IPS-18c (cell line): ENCODE measurements at regions not wholly inside any gene's neighbourhood (a gene's known extent, or its start where the extent isn't known, plus 50 kb on each side); places are given as distances from the start of the nearest gene placed in this dataset.
"Not testable (repeated sequence)": the region's sequence is repeated elsewhere in the genome, so short reads cannot be mapped to it uniquely, and the experiment has no call there.

Source experiments
- H3K4me3 ChIP-seq: 2 replicates; pipeline ENCODE4 v1.7.0; 2013; ENCODE audit warnings: low read depth, mild to moderate bottlenecking, low read length, moderate library complexity; ENCODE audit not compliant: insufficient read depth
- H3K9me3 ChIP-seq: one replicate; pipeline ENCODE4 v1.6.1; 2013; ENCODE audit warnings: mild to moderate bottlenecking, low read length, moderate library complexity; ENCODE audit not compliant: control insufficient read depth, insufficient read depth

DNA sequence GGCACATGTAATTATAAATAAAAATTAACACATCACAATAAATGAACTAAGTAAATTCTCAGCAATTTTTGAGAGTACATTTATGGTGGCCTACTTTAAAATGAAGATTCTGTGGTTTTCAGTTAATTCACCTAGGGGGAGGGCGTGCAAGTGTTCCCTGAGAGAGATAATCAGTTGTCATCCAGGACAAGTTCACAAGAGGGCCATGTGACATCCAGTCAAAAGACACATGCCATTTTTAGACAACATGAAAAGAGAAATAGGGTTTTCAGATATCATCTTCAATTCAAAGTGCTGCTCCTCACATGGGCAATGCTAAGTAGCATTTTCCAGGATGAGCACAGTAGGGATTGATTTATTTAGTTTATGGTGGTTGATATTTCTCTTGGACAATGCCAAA lies 393.7 kb downstream of the STK39 start:
- no peak overlapping the region for H3K4me3 ChIP-seq
- H3K9me3 ChIP-seq = no peaks in the 10 kb centered on the region

DNA sequence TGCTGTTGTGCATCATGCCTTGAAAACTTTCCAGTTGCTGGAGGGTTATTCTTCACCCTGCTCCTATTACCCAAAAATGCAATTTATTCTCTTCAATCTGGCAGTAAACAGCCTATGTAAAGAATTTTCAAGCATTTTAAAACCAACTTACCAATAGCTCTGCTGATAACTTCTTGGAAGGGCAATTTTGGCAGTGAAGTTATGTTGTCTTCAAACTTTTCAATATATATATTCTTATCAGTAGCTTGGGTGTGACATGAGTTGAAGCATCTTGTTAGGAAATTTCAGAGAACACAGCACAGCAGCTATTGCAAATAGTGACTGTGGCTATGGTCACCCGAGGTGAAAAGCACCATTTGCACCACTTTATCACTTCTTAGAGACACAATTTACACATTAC lies 395.5 kb downstream of the STK39 start:
- Histone ChIP-seq H3K9me3 (no peaks in the 10 kb centered on the region), H3K4me3 (no peak overlapping the region)

DNA sequence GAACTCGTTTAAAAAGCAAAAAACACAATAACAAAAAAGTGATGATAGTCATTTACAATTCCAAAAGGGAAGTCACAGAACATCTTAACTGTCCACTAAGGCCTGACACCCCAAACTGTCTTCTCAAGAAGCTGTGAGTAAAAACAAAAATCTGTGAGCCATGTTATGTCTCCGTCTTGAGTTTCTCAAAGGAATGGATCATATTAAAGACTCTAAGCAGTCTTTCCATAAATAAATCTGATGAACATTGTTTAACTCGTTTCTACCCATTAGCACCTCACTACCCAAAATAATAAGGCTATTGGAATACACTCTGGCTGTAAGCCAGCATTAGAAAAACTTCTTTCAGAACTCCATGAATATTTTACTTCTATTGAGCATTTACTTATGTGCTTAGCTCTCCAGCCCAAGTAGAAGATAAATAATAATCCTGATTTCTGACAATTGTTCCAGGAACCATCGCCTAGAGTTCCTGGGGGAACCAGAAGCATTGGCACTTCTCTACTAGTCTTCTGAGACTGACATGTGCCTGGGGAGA lies 396.0 kb downstream of the STK39 start:
- Histone ChIP-seq H3K4me3 (no peak overlapping the region), H3K9me3 (no peaks in the 10 kb centered on the region)

DNA sequence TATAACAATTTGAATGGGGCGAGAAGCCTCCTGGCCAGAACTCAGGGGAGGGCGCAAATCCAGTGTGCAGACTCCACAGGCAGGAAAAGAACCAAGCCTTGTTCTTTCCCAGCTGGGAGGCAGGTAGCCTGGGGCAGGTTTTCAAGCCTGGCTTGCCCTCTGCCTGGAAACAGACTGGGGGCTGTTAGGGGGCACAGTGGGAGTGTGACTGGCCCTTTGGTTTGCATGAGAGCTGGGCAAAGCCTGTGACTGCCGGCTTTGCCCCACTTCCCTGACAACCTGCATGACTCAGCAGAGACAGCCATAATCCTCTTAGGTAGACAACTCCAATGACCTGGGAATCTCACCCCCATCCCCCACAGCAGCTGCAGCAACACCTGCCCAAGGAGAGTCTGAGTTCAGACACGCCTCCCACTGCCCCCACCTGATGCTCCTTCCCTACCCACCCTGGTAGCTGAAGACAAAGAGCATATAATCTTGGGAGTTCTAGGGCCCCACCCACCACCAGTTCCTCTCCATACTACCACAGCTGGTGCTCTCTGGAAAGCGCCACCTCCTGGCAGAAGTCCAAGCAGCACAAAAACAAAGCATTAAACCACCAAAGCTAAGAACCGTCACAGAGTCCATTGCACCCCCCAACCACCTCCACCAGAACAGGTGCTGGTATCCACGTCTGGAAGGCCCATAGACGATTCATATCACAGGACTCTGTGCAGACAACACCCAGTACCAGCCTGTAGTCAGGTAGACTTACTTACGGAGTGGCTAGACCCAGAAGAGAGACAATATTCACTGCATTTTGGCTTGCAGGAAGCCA lies 402.5 kb downstream of the STK39 start:
- Histone ChIP-seq H3K4me3 (no peak overlapping the region), H3K9me3 (no peaks in the 10 kb centered on the region)

DNA sequence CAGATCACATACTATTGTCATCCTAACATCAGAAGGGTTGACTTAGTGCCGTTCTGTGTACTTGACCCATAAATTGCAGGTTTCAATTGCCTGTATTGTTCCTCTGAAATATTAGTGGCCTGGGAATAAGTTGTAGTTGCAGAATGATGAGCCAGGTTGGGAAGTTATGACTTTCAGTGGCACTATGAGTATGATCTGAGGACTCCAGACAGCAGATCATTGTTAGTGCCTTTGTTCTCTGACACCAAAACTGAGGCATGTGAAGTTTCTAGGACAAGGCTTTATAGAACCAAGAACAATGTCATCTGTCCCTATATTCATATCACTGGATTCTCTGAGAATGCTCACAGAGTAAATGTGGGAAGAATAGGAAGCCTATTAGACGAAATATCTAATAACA lies 403.7 kb downstream of the STK39 start:
- Histone ChIP-seq H3K9me3 (no peaks in the 10 kb centered on the region), H3K4me3 (no peak overlapping the region)

DNA sequence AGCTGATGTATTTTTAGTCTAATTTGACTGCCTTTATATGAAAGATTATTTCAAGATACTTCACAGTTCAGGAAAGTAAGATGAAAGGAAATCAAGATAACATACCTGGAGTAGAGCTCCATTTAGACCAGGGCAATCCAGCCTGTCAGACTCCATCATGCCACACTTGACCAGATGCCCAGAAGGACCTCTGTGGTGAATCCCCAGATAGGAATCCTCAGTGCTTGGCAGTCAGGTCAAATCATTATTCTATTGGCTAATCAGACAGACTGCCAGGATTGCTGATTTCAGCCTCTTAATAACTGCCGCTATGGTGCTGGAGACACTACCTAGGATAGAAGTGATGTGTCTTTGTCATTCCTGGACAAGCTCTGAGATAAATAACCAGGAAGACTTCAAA lies 404.2 kb downstream of the STK39 start:
- H3K4me3 ChIP-seq = no peak overlapping the region

DNA sequence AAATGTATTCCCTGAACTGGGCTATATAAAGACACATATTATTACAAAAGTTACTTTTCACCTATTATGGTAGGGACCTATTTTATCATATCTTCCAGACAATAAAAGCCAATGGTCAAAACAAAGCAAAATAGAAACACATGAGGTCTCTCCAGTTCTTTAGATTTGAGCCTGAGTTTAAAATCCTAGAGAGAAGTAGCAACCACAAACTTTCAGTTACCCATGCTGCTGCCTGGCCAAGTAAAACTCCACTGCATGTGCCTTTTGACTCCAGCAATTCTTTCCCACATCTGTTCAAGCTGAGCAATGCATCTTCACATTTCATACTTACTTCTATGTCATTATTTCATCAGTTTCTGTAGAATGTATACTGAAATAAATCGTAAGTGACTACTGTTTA lies 405.3 kb downstream of the STK39 start:
- H3K9me3 ChIP-seq = no peaks in the 10 kb centered on the region
- no peak overlapping the region for H3K4me3 ChIP-seq

More for the DNA sequence above, 404.2 kb downstream of the STK39 start:
- H3K9me3 ChIP-seq = no peaks in the 10 kb centered on the region

DNA sequence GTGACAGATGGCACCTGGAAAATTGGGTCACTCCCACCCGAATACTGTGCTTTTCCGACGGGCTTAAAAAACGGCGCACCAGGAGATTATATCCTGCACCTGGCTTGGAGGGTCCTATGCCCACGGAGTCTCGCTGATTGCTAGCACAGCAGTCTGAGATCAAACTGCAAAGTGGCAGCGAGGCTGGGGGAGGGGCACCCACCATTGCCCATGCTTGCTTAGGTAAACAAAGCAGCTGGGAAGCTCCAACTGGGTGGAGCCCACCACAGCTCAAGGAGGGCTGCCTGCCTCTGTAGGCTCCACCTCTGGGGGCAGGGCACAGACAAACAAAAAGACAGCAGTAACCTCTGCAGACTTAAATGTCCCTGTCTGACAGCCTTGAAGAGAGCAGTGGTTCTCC lies 412.1 kb downstream of the STK39 start:
- H3K4me3 ChIP-seq, H3K9me3 ChIP-seq: not testable (repeated sequence)

DNA sequence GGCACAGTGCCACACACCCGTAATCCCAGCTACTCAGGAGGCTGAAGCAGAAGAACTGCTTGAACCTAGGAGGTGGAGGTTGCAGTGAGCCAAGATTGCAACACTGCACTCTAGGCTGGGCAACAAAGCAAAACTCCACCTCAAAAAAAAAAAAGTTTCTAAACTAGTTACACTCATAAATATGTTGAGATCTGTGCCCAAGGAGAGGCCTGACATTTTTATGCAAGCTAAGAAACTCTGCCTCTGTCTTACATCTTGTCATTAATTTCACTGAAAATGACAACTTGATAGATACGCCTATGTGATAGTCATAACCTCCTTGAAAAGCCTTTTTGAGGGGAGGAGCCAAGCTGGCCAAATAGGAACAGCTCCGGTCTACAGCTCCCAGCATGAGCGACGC lies 412.7 kb downstream of the STK39 start:
- peaks cover 6% of the 10 kb centered on the region for H3K9me3 ChIP-seq
- no peak overlapping the region for H3K4me3 ChIP-seq

DNA sequence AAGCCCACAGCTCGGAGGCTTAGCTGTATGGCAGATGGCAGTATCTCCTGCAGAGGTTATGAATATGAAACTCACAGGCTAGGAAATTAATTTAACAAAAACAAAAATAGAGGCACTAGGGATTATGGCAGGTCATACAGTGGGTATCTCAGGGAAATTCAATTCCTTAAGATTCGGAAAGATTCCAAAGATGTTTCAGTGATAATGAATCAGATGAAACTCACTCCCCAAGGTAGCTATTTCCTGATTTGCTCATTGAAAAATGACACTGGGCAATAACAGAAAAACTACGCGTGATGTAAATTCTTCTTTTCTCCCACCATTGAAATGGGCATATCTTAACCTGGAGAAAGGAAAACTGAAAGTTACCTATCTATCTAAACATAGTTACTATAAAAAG lies 414.1 kb downstream of the STK39 start:
- Histone ChIP-seq H3K9me3 (peaks cover 6% of the 10 kb centered on the region), H3K4me3 (no peak overlapping the region)

DNA sequence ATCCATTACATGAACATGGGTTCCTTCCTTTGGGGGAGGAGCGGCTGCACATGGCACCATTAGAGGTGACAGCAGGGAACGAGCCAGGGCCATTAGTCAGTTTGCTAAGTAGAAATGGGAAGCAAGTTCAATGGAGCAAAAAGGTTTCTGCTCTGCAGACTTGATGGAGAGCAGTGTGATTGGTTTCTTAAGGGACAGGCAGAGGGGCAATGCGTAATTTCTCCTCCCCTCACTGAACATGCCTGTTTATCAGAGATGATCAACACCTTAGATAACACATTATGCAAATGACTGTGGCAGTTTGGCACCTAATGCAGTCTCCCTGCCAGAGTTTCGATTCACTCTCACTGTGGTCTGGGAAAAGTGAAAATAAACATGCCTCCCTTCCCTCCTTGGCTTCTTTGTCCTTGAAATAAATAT lies 414.5 kb downstream of the STK39 start:
- H3K4me3 ChIP-seq = no peak overlapping the region

DNA sequence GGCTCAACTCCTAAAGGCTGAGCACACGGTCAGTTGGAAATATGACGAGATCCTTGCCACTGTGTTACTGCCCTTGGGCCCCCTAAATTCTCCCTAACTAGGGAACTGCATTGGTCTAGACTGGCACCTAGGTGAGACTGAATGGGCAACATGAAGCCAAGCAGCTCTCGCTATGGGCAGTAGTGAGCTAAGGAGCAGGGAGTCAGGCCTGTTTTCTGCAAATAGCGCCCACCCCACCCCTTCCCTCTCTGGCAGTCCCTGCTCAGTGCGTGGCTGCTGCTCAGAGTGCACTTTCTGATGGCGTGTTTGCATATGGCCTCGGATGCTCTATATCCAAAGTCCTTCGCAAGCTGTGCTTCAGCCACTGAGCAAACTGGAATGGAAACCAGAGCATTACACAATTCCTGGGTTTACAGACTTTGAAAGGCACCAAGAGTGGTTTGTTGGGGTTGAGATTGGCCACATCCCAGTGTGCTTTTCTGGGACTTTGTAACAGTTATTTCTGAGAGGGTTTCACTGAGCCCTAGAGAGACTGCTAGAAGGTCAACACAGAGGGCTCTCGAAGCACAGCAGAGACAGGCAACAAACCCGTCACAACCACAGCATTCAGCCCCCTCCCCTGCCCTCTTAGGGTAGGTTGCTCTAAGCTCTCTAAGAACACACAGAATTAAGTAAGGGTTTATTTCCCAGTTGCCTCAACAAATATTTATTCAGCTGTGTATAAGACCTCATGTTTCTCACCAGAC lies 419.9 kb downstream of the STK39 start:
- H3K9me3 ChIP-seq = no peaks in the 10 kb centered on the region
- H3K4me3 ChIP-seq = no peak overlapping the region

More for the DNA sequence above, 414.5 kb downstream of the STK39 start:
- H3K9me3 ChIP-seq = peaks cover 6% of the 10 kb centered on the region

DNA sequence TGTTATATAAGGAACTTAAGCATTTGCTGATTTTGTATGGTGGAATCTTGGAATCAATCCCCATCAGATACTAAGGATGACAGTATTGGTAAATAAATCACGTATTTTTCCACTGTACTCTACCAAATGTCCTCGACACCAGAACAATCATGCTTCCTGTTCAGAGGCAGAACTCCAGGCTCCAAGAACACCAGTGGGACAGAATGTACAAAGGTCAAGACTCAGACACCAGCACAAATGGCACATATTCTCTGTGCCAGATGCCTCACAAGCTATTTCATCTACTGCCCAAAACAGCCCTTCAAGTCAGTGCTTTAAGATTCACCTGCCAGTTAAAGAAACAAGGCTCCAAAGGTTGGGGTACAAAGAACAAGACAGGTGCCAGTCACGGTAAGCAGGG lies 420.5 kb downstream of the STK39 start:
- no peaks in the 10 kb centered on the region for H3K9me3 ChIP-seq

DNA sequence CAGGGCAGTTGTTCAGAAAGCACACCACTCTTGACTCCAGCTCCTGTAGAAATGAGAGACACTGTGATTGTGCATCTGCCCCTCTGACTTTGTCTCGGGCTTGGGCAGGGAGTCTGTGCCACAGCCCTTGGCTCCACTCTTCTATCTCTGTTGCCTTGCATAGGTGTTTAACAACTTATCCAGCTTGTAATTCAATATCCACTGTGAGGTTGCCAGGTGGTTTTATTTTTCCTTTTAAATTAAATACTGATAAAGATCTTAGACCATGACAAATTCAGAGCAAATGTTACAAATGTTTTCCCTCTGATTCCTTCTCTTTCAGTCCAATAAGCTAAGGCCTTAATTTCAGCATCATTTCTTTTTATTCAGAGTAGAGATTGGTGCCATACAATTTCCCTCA lies 421.7 kb downstream of the STK39 start:
- Histone ChIP-seq H3K4me3 (no peak overlapping the region), H3K9me3 (no peaks in the 10 kb centered on the region)

More for the DNA sequence above, 420.5 kb downstream of the STK39 start:
- H3K4me3 ChIP-seq = no peak overlapping the region

DNA sequence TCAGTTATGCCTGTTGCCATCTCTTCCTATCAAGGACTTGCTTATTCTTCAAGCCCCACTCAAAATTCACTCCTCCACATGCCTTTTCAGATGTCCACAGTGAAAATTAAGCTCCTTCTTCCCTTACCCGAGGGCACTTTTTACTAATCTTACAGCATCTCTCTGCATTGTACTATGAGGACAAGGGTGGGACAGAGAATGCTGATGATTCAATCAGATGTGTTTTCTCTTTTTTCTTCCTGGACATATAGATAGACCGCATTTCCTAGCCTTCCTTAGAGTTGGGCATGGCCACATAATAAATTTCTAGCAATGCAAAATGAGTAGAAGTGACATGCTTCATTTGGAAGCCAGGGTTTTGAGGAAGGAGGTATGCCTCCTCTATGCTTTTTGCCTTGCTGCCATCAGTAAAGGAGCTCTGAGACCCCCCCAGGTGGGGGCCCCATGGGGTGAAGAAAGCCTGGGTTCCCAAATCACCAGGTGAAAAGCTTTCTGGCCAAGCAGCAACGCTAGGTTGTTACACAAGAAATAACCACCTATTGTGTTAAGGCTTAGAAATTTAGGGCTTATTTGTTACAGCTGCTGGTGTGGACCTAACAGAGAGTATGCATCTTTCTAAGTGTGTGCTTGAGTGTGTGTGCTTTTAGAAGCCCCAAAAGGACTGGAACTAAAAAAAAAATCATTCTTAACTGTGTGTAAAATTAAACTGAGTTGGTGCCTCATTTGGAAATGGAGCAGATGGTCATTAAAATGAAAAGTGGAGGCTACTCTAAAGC lies 424.5 kb downstream of the STK39 start:
- no peaks in the 10 kb centered on the region for H3K9me3 ChIP-seq

DNA sequence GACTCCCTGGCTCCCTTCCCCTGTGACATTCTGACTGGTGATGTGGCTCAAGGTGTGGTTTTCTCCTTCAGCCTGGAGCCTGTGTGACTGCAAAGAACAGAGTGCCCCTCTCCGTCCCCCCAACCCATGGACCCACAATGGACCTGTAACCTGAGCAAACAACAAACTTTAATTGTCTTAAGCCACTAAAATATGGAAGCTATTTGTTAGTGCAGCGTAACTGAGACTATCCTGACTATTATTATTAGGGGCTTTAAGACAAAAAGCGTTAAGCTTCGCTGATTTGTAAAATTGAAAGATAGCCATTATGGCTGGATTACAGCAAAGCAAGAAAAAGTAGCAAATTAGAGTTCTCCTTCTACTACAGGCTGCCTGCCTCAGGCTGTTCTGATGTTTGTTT lies 426.9 kb downstream of the STK39 start:
- Histone ChIP-seq H3K9me3 (no peaks in the 10 kb centered on the region), H3K4me3 (no peak overlapping the region)

More for the DNA sequence above, 424.5 kb downstream of the STK39 start:
- H3K4me3 ChIP-seq = no peak overlapping the region

DNA sequence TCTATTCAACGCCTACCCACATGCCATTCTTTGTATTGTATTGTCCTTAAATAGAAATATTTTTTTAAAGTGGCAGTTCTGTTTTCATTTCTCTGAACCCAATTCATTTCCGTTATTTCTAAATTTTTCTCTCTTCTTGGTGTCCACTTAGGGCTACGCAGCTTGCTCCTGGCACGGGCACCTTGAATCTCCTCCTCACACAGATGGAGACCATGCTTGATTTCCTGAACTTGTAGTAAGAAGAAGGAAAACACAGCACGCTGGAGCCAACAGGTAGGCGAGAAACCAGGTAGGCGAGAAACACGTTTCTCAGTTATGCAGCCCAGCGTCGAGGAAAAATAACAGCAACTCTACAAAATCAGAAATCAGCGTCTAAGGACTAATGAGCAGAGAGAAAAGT lies 428.9 kb downstream of the STK39 start:
- Histone ChIP-seq H3K9me3 (no peaks in the 10 kb centered on the region), H3K4me3 (no peak overlapping the region)
